Muscle layer of colon (tissue), 2 donors: ENCODE measurements at regions not wholly inside any gene's neighbourhood (a gene's known extent, or its start where the extent isn't known, plus 50 kb on each side); places are given as distances from the start of the nearest gene placed in this dataset.
"Not testable (repeated sequence)": the region's sequence is repeated elsewhere in the genome, so short reads cannot be mapped to it uniquely, and the experiment has no call there.

Source experiments
- H3K27ac ChIP-seq: one replicate; pipeline ENCODE4 v1.7.0; 2013; ENCODE audit warnings: low read depth, mild to moderate bottlenecking, low read length, moderate library complexity
- H3K27me3 ChIP-seq, 2 donors: one replicate each; pipeline ENCODE4 v1.7.0; 2013; ENCODE audit warnings: low read length in 2 of 2, mild to moderate bottlenecking in 2 of 2; ENCODE audit not compliant: insufficient read depth in 2 of 2, control insufficient read depth in 1 of 2
- H3K36me3 ChIP-seq: one replicate; pipeline ENCODE4 v1.7.0; 2013; ENCODE audit warnings: mild to moderate bottlenecking, low read length; ENCODE audit not compliant: insufficient read depth
- H3K4me1 ChIP-seq: one replicate; pipeline ENCODE4 v1.7.0; 2013; ENCODE audit warnings: mild to moderate bottlenecking, low read length; ENCODE audit not compliant: insufficient read depth
- H3K4me3 ChIP-seq, 2 donors: one replicate each; pipeline ENCODE4 v1.7.0; 2013; ENCODE audit warnings: low read length in 2 of 2, low read depth in 1 of 2, mild to moderate bottlenecking in 1 of 2, moderate library complexity in 1 of 2
- H3K9ac ChIP-seq: one replicate; pipeline ENCODE4 v1.7.0; 2013; ENCODE audit warnings: low read length
- H3K9me3 ChIP-seq: one replicate; pipeline ENCODE4 v1.7.0; 2013; ENCODE audit warnings: mild to moderate bottlenecking, low read length
- donor health status: abdominal sarcoma.
- donor health status: Adenocarcinoma of cecum.

GRCh38 chr17:19470530-19471261 lies 59.7 kb downstream of the RNF112 start:
- Histone ChIP-seq H3K4me1 (peaks cover 11% of the 10 kb centered on the region), H3K36me3 (no peaks in the 10 kb centered on the region), H3K9ac (peak overlapping the region; percentile 25), H3K9me3 (no peaks in the 10 kb centered on the region), H3K4me3 (peak overlapping the region; percentile 36 to 39), H3K27me3 (no peaks in the 10 kb centered on the region), H3K27ac (peak overlapping the region; percentile 87)

- H3K9ac ChIP-seq, H3K9me3 ChIP-seq: not testable (repeated sequence)
Measured at GRCh38 chr17:19474405-19474804, 59.2 kb upstream of the SLC47A1 start.

GRCh38 chr17:19475800-19476199 lies 57.9 kb upstream of the SLC47A1 start:
- H3K4me1 ChIP-seq, H3K36me3 ChIP-seq, H3K4me3 ChIP-seq, H3K27ac ChIP-seq, H3K9me3 ChIP-seq, H3K27me3 ChIP-seq, H3K9ac ChIP-seq: not testable (repeated sequence)

More at GRCh38 chr17:19474405-19474804, 59.2 kb upstream of the SLC47A1 start:
- not testable (repeated sequence) for H3K27me3 ChIP-seq, H3K27ac ChIP-seq, H3K4me3 ChIP-seq, H3K36me3 ChIP-seq
- peaks cover 11% of the 10 kb centered on the region for H3K4me1 ChIP-seq

- Histone ChIP-seq H3K27ac (peak overlapping the region; percentile 61), H3K9ac (peak overlapping the region; percentile 5), H3K36me3 (no peaks in the 10 kb centered on the region), H3K9me3 (no peaks in the 10 kb centered on the region), H3K4me3 (no peak overlapping the region), H3K27me3 (no peaks in the 10 kb centered on the region), H3K4me1 (peaks cover 37% of the 10 kb centered on the region)
Measured at GRCh38 chr17:19482576-19482975, 51.1 kb upstream of the SLC47A1 start.
